DND-41 (cell line): ENCODE measurements at regions not wholly inside any gene's neighbourhood (a gene's known extent, or its start where the extent isn't known, plus 50 kb on each side); places are given as distances from the start of the nearest gene placed in this dataset.

Experiments
- CTCF ChIP-seq: IDR thresholded peaks from 2 replicates; pipeline ENCODE4 v1.5.1; 2012; ENCODE audit warnings: borderline replicate concordance, low read length, moderate library complexity, mild to moderate bottlenecking; ENCODE audit not compliant: poor library complexity, severe bottlenecking; ENCODE audit errors: extremely low read depth
- EZH2 ChIP-seq: IDR thresholded peaks from 3 replicates; pipeline ENCODE4 v1.6.1; 2012; ENCODE audit warnings: borderline replicate concordance, low read depth, mild to moderate bottlenecking, moderate library complexity, low read length, inconsistent platforms; ENCODE audit not compliant: severe bottlenecking

- no peak for TF ChIP-seq CTCF
- no peak for TF ChIP-seq EZH2
Measured at GRCh38 chr3:159453036-159453435, 535.6 kb upstream of the IL12A start.
